DND-41 (cell line): ENCODE measurements at regions not wholly inside any gene's neighbourhood (a gene's known extent, or its start where the extent isn't known, plus 50 kb on each side); places are given as distances from the start of the nearest gene placed in this dataset.

Experiments
- ATAC-seq: fragments of 200-7000 bp; cut with Tn5 transposase; 3 replicates; pipeline ENCODE4 v1.9.1; 2021; ENCODE audit warnings: low read depth; ENCODE audit not compliant: insufficient read depth
- DNase-seq: peaks from one replicate; pipeline ENCODE4 v3.0.0-alpha.2; 2020
- H2AFZ ChIP-seq: 2 replicates; pipeline ENCODE4 v1.6.0; 2012; ENCODE audit warnings: low read depth, low read length
- H3K27ac ChIP-seq: 2 replicates; pipeline ENCODE4 v1.5.1; 2012; ENCODE audit warnings: low read length, inconsistent platforms
- H3K27me3 ChIP-seq: fragments of 200-600 bp; sonication (generic); 2 replicates; pipeline ENCODE4 v1.6.0; 2012; ENCODE audit warnings: low read length, mild to moderate bottlenecking, inconsistent platforms; ENCODE audit not compliant: insufficient read depth, poor library complexity
- H3K36me3 ChIP-seq: 2 replicates; pipeline ENCODE4 v1.5.1; 2012; ENCODE audit warnings: low read length, inconsistent platforms; ENCODE audit not compliant: insufficient read depth
- H3K4me1 ChIP-seq: 2 replicates; pipeline ENCODE4 v1.5.1; 2012; ENCODE audit warnings: mild to moderate bottlenecking, low read length; ENCODE audit not compliant: insufficient read depth
- H3K4me2 ChIP-seq: 2 replicates; pipeline ENCODE4 v1.6.0; 2012; ENCODE audit warnings: mild to moderate bottlenecking, moderate library complexity, low read length, inconsistent platforms; ENCODE audit not compliant: insufficient read depth
- H3K4me3 ChIP-seq, 2 experiments: fragments of 200-600 bp in 1 of 2; shearing (Covaris generic) in 1 of 2; 2 replicates each; pipeline ENCODE4 v1.5.1; 2012 to 2016; ENCODE audit warnings: inconsistent platforms in 2 of 2, low read length in 2 of 2, mild to moderate bottlenecking in 2 of 2, low read depth in 1 of 2, moderate library complexity in 1 of 2
- H3K79me2 ChIP-seq: 2 replicates; pipeline ENCODE4 v1.6.0; 2012; ENCODE audit warnings: low read length, inconsistent platforms; ENCODE audit not compliant: insufficient read depth
- H3K9ac ChIP-seq: 2 replicates; pipeline ENCODE4 v1.6.0; 2012; ENCODE audit warnings: low read depth, mild to moderate bottlenecking, inconsistent platforms, low read length, moderate library complexity
- H3K9me3 ChIP-seq: 2 replicates; pipeline ENCODE4 v1.5.1; 2012; ENCODE audit warnings: low read length, moderate library complexity, mild to moderate bottlenecking, inconsistent platforms; ENCODE audit not compliant: insufficient read depth, severe bottlenecking
- H4K20me1 ChIP-seq: 2 replicates; pipeline ENCODE4 v1.6.0; 2012; ENCODE audit warnings: low read length; ENCODE audit not compliant: insufficient read depth
- EZH2 ChIP-seq: IDR thresholded peaks from 3 replicates; pipeline ENCODE4 v1.6.1; 2012; ENCODE audit warnings: borderline replicate concordance, low read depth, mild to moderate bottlenecking, moderate library complexity, low read length, inconsistent platforms; ENCODE audit not compliant: severe bottlenecking
- TF ChIP-seq, protein P1 (sequence below): IDR thresholded peaks from 2 replicates; pipeline ENCODE4 v1.5.1; 2012; ENCODE audit warnings: borderline replicate concordance, low read length, moderate library complexity, mild to moderate bottlenecking; ENCODE audit not compliant: poor library complexity, severe bottlenecking; ENCODE audit errors: extremely low read depth

DNA sequence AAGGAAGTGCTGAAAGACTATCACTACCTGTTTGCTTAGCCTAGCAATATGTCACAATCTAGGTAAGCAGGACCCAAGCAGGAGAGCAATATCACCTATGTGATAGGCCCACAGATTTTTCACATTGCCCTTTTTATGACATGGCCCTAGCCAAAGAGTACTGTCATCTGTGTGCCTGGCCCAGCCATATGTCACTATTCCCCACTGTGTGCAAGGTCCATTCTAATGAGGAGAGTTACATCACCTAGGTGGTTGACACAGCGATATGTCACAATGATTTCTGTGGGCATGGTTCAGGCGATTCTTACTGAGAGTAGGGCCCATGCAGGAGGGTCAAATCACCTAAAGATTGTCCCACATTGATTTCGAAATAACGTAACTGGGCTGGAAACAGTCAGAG lies 967.7 kb upstream of the AMELY start:
- Histone ChIP-seq H3K36me3 (no peaks in the 10 kb centered on the region), H4K20me1 (no peaks in the 10 kb centered on the region), H3K4me3 (no peak overlapping the region), H3K4me1 (no peaks in the 10 kb centered on the region), H3K27me3 (no peaks in the 10 kb centered on the region), H3K9me3 (no peaks in the 10 kb centered on the region), H3K27ac (no peak overlapping the region), H2AFZ (no peak overlapping the region), H3K4me2 (no peak overlapping the region), H3K9ac (no peak overlapping the region), H3K79me2 (no peaks in the 10 kb centered on the region)
- ATAC-seq (no peak), DNase-seq (no peak)
- TF ChIP-seq, protein P1, sequence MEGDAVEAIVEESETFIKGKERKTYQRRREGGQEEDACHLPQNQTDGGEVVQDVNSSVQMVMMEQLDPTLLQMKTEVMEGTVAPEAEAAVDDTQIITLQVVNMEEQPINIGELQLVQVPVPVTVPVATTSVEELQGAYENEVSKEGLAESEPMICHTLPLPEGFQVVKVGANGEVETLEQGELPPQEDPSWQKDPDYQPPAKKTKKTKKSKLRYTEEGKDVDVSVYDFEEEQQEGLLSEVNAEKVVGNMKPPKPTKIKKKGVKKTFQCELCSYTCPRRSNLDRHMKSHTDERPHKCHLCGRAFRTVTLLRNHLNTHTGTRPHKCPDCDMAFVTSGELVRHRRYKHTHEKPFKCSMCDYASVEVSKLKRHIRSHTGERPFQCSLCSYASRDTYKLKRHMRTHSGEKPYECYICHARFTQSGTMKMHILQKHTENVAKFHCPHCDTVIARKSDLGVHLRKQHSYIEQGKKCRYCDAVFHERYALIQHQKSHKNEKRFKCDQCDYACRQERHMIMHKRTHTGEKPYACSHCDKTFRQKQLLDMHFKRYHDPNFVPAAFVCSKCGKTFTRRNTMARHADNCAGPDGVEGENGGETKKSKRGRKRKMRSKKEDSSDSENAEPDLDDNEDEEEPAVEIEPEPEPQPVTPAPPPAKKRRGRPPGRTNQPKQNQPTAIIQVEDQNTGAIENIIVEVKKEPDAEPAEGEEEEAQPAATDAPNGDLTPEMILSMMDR: no peak
- TF ChIP-seq EZH2: no peak

DNA sequence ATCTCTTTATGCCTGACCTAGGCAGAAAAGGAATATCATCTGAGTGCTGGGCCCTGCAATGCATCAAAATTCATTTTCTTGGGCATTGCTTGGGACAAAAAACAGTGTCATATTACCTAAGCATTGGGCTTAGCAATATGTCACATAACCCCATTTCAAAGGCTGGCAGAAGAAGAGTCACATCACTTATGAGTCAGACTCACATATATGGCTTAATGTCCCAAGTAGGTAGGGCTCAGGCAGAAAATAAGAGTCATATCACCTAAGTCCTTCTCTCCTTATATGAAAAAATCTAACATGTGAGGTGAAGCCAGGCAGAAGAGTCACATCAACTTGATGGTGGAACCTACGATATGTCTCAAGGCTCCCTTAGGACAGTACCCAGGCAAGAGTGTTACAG lies 967.2 kb upstream of the AMELY start:
- Histone ChIP-seq H3K9me3 (no peaks in the 10 kb centered on the region), H2AFZ (no peak overlapping the region), H3K4me3 (no peak overlapping the region), H3K4me2 (no peak overlapping the region), H3K36me3 (no peaks in the 10 kb centered on the region), H3K27ac (no peak overlapping the region), H3K9ac (no peak overlapping the region), H3K27me3 (no peaks in the 10 kb centered on the region), H4K20me1 (no peaks in the 10 kb centered on the region), H3K4me1 (0 out of 2 replicates have a peak, but pooled peaks cover 3% of the 10 kb centered on the region), H3K79me2 (no peaks in the 10 kb centered on the region)
- ATAC-seq (no peak), DNase-seq (no peak)
- TF ChIP-seq EZH2: no peak
- TF ChIP-seq, protein P1: no peak

DNA sequence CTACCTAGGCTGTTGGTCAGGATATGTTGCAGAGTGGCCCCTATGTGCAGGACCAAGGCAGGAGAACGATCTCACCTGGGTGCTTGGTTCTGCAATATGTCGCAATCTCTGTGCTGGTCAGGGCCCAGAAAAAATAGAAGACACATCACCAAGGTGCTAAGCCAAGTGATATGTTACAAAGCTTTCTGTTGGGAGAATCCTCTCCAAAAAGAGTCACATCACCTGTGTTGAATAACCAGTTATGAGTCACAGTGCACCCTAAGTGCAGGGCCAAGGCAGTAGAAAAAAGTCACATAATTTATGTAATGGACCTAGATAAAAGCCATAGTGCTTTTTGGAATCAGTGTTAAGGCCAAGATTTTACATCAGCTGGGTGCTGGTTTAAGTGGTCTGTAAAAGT lies 965.9 kb upstream of the AMELY start:
- DNase-seq: no peak
- Histone ChIP-seq H3K9ac (no peak overlapping the region), H3K27me3 (no peaks in the 10 kb centered on the region), H3K79me2 (no peaks in the 10 kb centered on the region), H4K20me1 (no peaks in the 10 kb centered on the region), H3K36me3 (no peaks in the 10 kb centered on the region), H3K4me3 (no peak overlapping the region), H2AFZ (no peak overlapping the region), H3K27ac (no peak overlapping the region), H3K4me2 (no peak overlapping the region), H3K4me1 (0 out of 2 replicates have a peak, but pooled peaks cover 6% of the 10 kb centered on the region), H3K9me3 (no peaks in the 10 kb centered on the region)
- TF ChIP-seq EZH2: no peak
- TF ChIP-seq, protein P1: no peak
- no peak for ATAC-seq

DNA sequence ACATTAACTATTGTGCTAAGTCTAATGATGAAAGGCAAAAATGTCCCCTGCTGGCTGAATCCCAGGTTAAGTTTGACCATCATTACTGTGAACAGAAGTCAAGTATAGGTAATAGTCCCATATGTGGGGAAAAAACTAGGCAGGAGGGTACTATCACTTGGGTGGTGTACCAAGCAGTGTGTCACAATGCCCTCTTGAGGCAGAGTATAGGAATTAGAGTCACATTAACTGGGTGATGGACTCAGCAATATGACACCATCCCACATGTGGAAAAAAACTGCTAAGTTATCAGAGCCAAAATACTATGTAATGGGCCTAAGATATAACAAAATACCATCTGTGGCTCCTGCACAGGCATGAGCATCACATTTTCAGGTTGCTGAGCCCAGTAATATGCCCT lies 962.5 kb upstream of the AMELY start:
- no peak for TF ChIP-seq EZH2
- TF ChIP-seq, protein P1: peak; percentile 55
- 0 out of 2 replicates have a peak, but pooled peaks cover 6% of the 10 kb centered on the region for H3K4me1 ChIP-seq
- no peak for DNase-seq
- H4K20me1 ChIP-seq: no peaks in the 10 kb centered on the region
- H3K27me3 ChIP-seq: no peaks in the 10 kb centered on the region
- H3K27ac ChIP-seq: no peak overlapping the region
- no peak overlapping the region for H3K4me2 ChIP-seq
- H3K79me2 ChIP-seq: no peaks in the 10 kb centered on the region
- H3K36me3 ChIP-seq: no peaks in the 10 kb centered on the region
- H3K9me3 ChIP-seq: no peaks in the 10 kb centered on the region
- no peak for ATAC-seq
- H3K9ac ChIP-seq: no peak overlapping the region
- no peak overlapping the region for H3K4me3 ChIP-seq
- H2AFZ ChIP-seq: no peak overlapping the region
